22Rv1 (cell line): ENCODE measurements at regions not wholly inside any gene's neighbourhood (a gene's known extent, or its start where the extent isn't known, plus 50 kb on each side); places are given as distances from the start of the nearest gene placed in this dataset.

Experiments
- CTCF ChIP-seq: fragments of 450-650 bp; IDR thresholded peaks from 2 replicates; pipeline ENCODE4 v1.5.1; 2017; ENCODE audit warnings: mild to moderate bottlenecking
- ZFX ChIP-seq: fragments of 450-650 bp; IDR thresholded peaks from 2 replicates; pipeline ENCODE4 v1.6.1; 2017; ENCODE audit warnings: antibody characterized with exemption, borderline replicate concordance

DNA sequence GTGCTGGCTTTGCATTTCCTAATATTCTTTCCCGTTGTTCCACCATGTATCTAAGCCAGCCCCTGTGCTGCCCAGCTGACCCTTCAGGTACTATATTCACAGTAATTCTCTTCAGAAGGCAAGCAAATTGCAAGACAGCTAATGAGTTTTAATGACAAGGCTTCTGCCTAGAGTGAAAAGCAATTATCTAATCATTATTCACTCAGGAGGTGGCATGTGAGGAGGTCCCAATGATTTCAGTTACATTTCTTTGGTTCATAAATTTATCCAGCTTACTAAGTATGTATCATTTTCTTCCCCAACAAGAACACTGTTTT lies 123.0 kb downstream of the RASGEF1B start:
- TF ChIP-seq CTCF (no peak), ZFX (no peak)
